ENCODE measurements at regions not wholly inside any gene's neighbourhood (a gene's known extent, or its start where the extent isn't known, plus 50 kb on each side); places are given as distances from the start of the nearest gene placed in this dataset.

GRCh38 chr7:33757563-33758165 lies 147.7 kb upstream of the BMPER start:
- peak; percentile 84 for FAIRE-seq

GRCh38 chr7:33760146-33760545 lies 145.2 kb upstream of the BMPER start:
- no peak for FAIRE-seq

GRCh38 chr7:33760834-33761233 lies 144.5 kb upstream of the BMPER start:
- no peak for FAIRE-seq

DNA sequence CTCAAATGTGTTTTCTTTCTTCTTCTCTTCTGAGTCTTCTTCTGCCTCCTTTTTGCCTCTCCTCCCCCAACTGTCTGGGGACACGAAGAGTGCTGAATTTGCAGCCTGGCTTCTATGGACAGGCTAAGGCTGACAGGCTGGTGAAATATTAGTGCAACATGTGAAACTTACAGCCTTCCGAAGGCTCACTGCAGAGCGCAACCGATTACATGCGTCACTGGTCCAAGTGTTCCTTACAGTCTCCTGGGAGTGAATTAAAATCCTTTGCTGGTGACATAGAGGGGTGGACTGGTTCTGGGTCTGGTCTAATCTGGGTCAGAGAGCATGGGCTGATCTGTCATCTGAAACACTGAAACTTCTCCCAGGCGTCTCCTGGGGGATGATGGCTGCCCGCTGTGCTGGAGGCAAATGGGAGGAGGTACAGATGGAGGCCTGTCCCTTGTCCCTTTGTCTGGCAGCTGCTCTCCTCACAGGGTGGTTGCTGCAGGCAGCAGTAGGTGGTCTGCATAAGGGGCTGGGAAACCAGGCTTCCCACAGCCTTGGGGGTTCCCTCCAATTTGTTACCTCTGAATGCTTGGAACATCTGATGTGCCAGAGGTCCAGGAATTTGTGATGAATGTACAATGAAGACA lies 143.8 kb upstream of the BMPER start:
- no peak for FAIRE-seq

DNA sequence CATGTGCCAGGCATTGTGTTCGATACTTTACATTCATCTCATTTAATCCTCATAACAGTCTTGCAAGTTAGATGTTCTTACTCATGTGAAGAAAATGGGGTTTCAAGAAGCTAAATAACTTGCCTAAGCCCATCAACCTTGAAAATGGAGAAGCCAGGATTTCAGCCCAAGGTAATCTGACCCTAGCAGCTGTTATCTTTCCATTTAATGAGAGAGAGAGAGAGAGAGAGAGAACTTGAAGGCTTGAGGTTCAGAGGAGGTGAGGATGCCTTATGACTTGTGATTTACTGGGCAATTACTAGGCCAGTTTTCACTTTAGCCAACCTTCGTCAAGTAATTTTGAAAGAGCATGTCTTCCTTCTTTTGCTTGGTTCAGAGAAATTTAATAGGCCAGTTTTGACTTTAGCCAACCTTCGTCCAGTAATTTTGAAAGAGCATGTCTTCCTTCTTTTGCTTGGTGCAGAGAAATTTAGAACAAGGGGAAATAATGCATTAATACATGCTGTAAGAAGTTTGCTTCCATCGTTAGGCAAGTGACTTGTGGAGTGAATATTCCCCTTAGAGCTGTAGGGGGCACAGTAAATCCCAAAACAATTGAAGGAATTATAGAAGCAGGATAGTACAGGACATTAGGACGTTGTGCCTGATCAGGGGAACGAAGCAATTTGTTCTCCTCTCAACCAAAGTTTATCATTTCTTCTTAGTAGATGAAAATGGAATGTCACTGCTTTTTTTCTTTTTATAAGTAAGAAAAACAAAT lies 143.0 kb upstream of the BMPER start:
- no peak for FAIRE-seq

DNA sequence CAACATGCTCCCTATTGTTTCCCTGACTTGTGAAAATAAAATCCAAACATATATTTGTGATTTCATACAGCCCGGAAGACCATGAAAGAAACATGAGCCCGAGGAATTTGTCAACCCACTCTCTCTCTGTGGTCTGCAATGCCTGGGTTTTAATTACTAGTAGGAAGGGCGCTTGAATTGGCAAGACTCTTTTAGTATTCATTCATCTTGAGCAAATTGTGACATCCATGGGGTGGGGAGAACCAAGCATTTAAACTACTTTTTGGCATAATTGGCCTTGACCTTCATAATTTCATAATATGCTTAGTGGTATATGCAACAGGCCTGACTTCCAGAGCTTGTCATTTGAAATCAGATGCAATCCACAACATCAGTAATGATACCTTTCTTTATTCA lies 142.4 kb upstream of the BMPER start:
- no peak for FAIRE-seq

DNA sequence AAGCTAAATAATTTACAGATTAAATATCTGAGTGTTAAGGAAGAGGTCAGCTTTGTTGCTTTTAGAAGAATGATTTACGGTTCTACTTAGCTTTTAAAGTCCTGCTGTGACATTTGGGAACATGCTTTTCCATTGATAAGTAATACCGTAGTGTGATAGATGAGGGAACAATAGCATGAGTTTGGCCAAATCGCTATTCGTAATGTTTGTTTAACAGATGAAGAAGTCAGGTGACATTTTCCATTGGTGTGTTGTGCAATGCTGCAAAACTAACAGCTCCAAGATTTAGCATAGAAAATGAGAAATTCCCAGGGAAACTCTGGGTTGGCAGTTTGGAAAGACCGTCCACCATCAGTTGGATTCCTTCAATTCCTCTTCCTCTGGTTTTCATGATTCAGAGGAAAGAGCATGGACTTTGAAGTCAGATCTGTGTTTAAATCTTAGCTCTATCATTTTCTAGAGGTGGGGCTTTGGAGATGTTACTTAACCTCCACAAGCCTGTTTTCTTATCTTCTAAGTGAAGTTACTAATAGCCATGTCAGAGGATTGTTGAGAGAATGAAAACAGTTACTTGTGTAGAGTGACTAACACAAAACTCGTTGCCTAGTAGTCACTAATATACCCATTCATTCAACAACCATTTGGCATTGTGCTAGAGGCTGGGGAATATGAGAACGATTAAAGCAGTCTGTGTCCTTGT lies 140.4 kb upstream of the BMPER start:
- no peak for FAIRE-seq

DNA sequence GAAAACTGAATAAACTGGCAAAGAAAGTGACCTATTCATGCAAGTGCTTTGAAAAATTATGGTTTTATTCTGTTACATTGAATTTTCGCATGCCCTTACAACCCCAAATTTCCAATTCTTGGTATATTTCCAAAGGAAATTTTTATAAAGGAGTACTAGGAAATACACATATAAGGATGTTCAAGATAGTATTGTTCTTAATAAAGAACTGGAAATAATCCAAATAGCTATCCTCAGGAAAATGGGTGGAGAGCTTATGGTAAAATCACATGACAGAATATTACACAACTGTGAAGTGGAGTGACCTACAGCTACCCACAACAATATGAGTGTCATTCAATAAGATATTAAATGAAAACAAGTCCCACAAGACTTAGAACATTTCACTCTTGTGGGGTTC lies 138.9 kb upstream of the BMPER start:
- no peak for FAIRE-seq

DNA sequence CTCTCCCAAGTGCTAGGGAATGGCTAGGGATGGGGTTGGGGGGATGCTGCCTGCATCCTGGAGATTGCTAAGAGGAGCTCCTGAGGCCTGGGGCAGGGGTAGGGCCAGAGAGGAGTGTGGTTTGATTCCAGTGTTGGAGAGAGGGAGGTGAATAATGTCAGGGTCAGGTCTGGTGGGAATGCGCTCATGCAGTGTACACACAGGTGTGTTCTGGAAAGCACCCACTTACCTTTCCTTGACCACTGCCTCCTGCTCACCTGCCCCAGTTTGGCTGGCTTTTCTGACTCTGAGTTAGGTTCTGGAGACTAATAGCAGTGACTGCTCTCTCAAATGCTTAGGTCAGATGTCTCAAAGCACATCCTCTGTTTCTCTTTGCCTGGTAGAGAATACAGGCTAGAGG lies 135.4 kb upstream of the BMPER start:
- no peak for FAIRE-seq

DNA sequence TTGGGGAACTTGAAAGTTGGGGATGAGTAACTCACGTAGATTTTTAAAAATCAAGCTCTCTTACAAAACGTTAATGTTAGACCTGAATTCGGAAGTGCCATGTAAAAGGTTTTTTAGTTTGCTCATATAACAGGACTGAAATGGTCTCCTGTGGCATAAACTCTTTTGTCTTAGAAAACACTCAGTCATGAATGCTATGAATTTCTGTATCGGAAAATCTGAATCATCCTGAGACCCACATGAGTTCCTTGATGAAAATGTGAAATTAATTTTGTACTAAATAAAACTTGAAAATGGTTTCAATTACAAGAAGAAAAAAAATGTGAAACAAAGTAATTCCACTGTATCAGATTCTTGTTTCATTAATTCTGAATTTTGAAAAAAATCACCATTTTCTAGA lies 134.8 kb upstream of the BMPER start:
- no peak for FAIRE-seq

- FAIRE-seq, result no peak
Observed at GRCh38 chr7:33771422-33771821, 133.9 kb upstream of the BMPER start.

DNA sequence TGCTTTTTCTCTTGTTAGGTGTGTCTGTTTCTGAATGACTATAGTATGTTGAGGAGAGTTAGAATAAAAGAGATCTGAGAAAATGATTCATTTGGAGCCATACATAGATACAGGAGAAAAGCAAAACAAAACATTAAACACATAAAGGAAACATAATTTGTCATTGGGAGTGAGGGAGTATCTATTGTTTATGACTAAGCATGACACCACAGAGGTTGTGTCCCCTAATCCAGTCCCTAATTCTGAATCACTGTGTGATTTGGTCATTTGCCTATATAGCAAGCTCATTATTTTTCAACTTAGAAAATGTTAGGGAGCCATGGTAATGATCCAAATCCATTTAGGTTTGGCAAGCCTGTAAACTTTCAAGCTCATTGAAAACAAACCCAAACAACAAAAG lies 132.3 kb upstream of the BMPER start:
- FAIRE-seq, result no peak

- no peak for FAIRE-seq
Observed at GRCh38 chr7:33774762-33775523, 130.4 kb upstream of the BMPER start.

DNA sequence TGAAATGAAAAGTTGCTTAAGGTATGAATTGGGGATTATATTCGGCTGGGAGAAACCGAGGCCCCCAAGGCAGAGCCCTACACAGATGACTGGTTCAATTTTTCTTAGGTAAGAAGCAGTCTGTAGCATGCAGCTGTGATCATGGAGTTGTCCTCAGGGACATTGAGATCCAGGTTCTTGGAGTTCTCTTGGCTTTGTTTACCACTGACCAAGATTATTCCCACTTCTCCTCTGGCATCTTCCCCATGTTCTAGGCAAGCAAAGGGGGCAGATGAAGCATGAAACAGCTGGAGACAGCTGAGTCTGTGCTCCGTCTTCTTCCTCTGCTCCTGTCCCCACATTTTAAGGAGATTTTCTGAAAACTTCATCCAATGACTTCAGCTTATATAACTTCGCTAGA lies 129.5 kb upstream of the BMPER start:
- no peak for FAIRE-seq

DNA sequence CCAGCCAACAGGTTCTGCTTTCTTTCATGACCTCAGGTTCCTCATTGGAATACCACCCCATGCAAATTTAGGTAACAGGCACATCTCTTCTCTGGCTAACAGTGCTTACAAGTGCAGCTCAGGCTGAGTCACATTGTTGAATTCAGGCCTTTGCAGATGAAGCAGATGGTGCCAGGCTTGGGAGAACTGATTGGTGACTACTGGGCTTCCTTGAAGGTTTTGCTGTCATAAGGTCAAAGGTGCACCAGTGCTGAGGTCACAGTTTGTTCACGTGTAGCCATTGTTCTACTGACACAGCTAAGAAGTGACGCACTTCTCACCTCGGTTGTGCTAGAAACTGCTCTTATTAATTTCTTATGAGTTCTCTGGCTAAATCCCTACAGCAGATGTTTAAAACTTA lies 128.6 kb upstream of the BMPER start:
- no peak for FAIRE-seq

GRCh38 chr7:33778195-33778594 lies 127.1 kb upstream of the BMPER start:
- FAIRE-seq, result no peak

- no peak for FAIRE-seq
Observed at GRCh38 chr7:33779216-33779615, 126.1 kb upstream of the BMPER start.

- no peak for FAIRE-seq
Observed at GRCh38 chr7:33781167-33781566, 124.2 kb upstream of the BMPER start.

DNA sequence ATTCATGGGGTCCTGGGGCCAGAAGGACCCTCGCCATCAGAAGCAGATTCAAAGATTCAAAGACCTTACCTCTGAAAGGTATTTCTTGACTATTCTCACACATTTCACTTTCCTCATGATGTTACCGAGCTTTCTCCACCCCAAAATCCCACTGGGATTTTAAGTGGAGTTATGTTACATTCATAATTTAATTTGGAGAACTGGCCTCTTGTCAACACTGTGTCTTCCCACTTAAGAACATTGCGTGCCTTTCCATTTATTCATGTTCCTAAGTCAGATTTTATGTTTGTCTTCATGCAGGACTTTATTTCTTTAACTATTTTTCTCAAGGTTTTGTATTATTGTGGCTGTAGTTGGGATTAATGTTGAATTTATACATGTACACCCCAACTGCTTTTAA lies 123.5 kb upstream of the BMPER start:
- no peak for FAIRE-seq

DNA sequence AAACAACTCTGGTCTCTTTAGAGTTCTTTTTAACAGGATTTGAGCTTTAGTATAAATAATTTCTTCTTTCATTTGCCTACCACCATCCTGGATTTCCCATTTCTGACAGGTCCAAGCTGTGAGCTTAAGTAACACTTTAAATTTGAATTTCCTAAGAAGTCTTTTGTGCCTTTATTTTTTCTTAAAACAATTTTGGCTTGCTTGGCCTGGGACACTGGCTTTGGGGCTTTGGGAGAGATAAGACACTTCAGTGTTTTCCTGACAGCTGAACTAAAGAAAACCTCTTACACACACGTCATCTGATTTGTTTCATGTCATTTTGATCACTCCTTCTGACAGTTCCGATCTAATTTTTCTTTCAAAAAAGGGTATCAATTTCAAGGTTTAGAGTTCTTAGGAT lies 121.3 kb upstream of the BMPER start:
- FAIRE-seq, result no peak

DNA sequence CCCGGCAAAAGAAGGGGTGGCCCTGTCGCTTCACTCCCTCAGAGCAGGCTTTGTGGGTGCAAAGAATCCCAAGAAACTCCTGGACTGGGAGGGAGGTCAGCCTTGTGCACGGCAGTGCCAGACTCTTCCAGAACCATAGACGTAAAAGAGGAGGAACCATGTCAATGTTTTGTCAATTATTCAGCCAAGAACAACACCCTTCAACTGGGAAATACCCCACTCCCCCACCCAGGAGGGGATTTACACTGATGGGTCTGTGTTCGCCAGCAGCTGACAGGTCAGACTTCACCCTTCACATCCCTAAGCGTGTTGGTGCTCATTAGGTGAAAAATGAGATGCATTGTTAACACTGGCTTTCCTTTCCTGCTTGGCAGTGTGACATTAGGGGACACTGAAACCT lies 116.8 kb upstream of the BMPER start:
- no peak for FAIRE-seq

GRCh38 chr7:33789871-33790630 lies 115.3 kb upstream of the BMPER start:
- FAIRE-seq, result no peak
